ENCODE measurements at regions not wholly inside any gene's neighbourhood (a gene's known extent, or its start where the extent isn't known, plus 50 kb on each side); places are given as distances from the start of the nearest gene placed in this dataset.

DNA sequence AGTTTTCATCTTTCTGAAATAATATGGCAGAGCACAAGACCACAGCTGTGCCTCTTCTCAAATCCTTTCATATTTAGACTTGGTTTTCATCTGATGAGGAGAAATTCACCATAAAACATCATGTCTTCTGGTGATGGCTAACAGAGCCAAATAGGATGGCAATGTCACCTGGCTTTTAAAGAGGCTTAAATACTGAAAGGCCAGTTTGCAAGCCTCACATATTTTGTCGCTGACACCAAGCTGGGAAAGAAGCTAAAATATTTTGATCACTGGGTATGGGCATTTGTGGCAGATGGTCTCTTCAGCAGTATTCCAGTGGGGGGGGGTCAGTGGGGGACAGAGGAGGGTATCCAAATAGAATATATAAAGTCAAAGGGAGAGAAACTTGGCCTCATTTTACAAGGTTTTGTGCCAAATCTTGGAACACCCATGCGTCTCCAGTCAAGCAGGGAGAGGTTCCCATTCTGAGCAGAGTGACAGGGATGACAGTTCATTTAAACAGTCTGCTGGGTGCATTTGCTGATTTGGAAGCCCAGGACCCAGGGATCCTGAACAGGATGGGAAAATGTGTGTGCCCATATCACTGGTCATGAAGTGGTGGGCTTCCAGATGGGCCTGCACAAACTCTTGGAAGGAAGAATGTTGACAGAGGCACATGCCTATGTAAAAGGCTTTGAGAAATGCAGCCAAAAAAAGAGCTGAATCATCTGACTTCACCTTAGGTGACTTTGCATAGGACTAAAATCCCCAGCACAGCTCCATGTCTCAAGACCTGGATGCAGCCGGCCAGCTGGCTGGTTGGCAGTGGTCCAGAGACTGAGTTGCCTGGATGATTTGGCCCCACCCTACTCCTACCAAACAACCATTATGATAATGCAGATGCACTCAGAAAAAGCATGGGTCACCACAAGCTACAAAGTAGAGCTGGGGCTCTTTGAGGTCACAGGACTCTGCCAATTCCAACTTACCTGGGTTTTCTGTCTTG lies 484.4 kb upstream of the NR3C2 start:
- no peak for TF ChIP-seq EZH2 (IDR thresholded peaks at IDR 0.05; ENCODE audit: low read length, missing control alignments)
- TF ChIP-seq, protein P1, sequence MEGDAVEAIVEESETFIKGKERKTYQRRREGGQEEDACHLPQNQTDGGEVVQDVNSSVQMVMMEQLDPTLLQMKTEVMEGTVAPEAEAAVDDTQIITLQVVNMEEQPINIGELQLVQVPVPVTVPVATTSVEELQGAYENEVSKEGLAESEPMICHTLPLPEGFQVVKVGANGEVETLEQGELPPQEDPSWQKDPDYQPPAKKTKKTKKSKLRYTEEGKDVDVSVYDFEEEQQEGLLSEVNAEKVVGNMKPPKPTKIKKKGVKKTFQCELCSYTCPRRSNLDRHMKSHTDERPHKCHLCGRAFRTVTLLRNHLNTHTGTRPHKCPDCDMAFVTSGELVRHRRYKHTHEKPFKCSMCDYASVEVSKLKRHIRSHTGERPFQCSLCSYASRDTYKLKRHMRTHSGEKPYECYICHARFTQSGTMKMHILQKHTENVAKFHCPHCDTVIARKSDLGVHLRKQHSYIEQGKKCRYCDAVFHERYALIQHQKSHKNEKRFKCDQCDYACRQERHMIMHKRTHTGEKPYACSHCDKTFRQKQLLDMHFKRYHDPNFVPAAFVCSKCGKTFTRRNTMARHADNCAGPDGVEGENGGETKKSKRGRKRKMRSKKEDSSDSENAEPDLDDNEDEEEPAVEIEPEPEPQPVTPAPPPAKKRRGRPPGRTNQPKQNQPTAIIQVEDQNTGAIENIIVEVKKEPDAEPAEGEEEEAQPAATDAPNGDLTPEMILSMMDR (conservative IDR thresholded peaks at IDR 0.05 in 1 of 2, IDR thresholded peaks at IDR 0.05 in 1 of 2; ENCODE audit: low read depth in 1 of 2, low read length in 2 of 2), result no peak
